Left lung (tissue), 4 donors: ENCODE measurements at regions not wholly inside any gene's neighbourhood (a gene's known extent, or its start where the extent isn't known, plus 50 kb on each side); places are given as distances from the start of the nearest gene placed in this dataset.

Experiments
- ATAC-seq: fragments of 200-7000 bp; cut with Tn5 transposase; one replicate; pipeline ENCODE4 v1.9.1; 2020; ENCODE audit warnings: moderate library complexity
- DNase-seq, 4 donors: peaks; one replicate each; pipeline ENCODE4 v3.0.0-alpha.2; 2013 to 2020
- H3K27ac ChIP-seq, 2 donors: fragments of 200-600 bp; sonication (generic) in 1 of 2; one replicate each; pipeline versions ENCODE4 v1.5.0 to v1.8.0; 2020 to 2021
- H3K27me3 ChIP-seq, 2 donors: fragments of 200-600 bp; sonication (generic) in 1 of 2; one replicate each; pipeline versions ENCODE4 v1.5.0 to v1.8.0; 2020 to 2021
- H3K36me3 ChIP-seq, 2 donors: fragments of 200-600 bp; sonication (generic) in 1 of 2; one replicate each; pipeline versions ENCODE4 v1.5.0 to v1.8.0; 2020 to 2021
- H3K4me1 ChIP-seq, 2 donors: fragments of 200-600 bp; one replicate each; pipeline ENCODE4 v1.8.0; 2021
- H3K4me3 ChIP-seq, 2 donors: fragments of 200-600 bp; sonication (generic) in 1 of 2; one replicate each; pipeline versions ENCODE4 v1.5.0 to v1.8.0; 2020 to 2021; ENCODE audit warnings: mild to moderate bottlenecking in 1 of 2
- H3K9me3 ChIP-seq, 2 donors: fragments of 200-600 bp; sonication (generic) in 1 of 2; one replicate each; pipeline versions ENCODE4 v1.5.0 to v1.8.0; 2020 to 2021
- intact Hi-C, 2 donors: fragments of 100-400 bp; cut with DNase I; formaldehyde crosslinking; loops; one replicate each; pipeline versions ENCODE4 v1.11.2 to v1.14.2; 2022
- TF ChIP-seq, protein P1 (sequence below), 2 donors: fragments of 200-600 bp; sonication (generic) in 1 of 2; IDR thresholded peaks; one replicate each; pipeline versions ENCODE4 v1.5.0 to v1.8.0; 2021; ENCODE audit warnings: antibody characterized with exemption in 2 of 2
- donor health status: DM: no; HTN: yes; CAD: no.
- donor health status: DM: no; HTN: no; CAD: no.

DNA sequence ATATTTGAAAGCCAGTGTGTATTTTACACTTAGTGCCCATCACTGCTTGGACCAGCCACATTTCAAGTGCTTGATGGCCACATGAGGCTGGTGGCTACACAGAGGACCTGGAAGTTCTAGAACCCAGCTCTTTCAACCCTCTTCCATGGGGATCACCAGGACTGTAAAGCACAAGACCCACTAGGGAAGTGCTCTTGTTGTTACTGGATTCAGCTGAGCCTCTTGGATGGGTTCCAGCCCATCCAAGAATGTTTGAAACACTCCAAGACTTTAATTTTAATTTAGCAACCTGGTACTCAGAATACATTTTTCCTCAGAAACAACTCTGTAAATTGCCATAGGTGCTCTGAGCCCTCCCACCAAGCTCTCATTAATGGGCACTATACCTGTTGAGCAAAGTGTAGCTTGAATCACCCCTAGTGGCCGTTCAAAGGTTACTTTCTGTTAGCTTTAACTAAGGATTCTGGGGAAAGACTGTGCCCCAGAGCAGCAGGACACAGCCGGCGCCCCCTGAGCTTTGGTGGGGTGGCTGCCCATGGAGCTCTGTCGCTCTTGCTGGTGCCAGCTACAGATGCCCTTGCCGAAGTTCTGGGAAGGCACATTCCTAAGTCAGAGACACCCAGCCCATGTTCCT, 212.4 kb downstream of the HSD17B3 start:
- DNase-seq, result no peak
- Histone ChIP-seq H3K4me1 (no peaks in the 10 kb centered on the region), H3K27me3 (peaks cover 0 to 23% of the 10 kb centered on the region in 2 donors), H3K9me3 (no peaks in the 10 kb centered on the region), H3K27ac (no peak overlapping the region), H3K36me3 (no peaks in the 10 kb centered on the region), H3K4me3 (no peak overlapping the region)
- intact Hi-C loops, result no loop called here
- TF ChIP-seq, protein P1, sequence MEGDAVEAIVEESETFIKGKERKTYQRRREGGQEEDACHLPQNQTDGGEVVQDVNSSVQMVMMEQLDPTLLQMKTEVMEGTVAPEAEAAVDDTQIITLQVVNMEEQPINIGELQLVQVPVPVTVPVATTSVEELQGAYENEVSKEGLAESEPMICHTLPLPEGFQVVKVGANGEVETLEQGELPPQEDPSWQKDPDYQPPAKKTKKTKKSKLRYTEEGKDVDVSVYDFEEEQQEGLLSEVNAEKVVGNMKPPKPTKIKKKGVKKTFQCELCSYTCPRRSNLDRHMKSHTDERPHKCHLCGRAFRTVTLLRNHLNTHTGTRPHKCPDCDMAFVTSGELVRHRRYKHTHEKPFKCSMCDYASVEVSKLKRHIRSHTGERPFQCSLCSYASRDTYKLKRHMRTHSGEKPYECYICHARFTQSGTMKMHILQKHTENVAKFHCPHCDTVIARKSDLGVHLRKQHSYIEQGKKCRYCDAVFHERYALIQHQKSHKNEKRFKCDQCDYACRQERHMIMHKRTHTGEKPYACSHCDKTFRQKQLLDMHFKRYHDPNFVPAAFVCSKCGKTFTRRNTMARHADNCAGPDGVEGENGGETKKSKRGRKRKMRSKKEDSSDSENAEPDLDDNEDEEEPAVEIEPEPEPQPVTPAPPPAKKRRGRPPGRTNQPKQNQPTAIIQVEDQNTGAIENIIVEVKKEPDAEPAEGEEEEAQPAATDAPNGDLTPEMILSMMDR (IDR thresholded peaks at IDR 0.05), result no peak
- no peak for ATAC-seq

DNA sequence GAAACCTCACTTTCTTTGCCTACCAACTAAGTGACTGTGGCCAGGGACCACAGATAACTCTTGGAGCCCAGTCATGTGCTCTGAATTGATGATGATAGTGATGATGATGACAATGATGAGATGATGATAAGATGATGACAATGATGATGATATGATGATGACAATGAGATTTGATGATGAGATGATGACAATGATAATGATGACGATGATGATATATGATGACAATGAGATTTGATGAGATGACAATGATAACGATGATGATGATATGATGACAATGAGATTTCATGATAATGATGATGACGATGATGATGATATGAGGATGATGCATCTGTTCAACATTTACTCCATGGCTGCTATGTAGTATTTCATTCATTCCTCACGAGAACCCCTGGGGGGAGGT, 213.0 kb downstream of the ERCC6L2 start:
- Histone ChIP-seq H3K9me3 (no peaks in the 10 kb centered on the region), H3K4me1 (no peaks in the 10 kb centered on the region), H3K36me3 (no peaks in the 10 kb centered on the region), H3K4me3 (no peak overlapping the region), H3K27ac (no peak overlapping the region), H3K27me3 (peaks cover 0 to 23% of the 10 kb centered on the region in 2 donors)
- ATAC-seq (no peak), DNase-seq (no peak)
- intact Hi-C loops, result no loop called here
- TF ChIP-seq, protein P1 (IDR thresholded peaks at IDR 0.05), result no peak

DNA sequence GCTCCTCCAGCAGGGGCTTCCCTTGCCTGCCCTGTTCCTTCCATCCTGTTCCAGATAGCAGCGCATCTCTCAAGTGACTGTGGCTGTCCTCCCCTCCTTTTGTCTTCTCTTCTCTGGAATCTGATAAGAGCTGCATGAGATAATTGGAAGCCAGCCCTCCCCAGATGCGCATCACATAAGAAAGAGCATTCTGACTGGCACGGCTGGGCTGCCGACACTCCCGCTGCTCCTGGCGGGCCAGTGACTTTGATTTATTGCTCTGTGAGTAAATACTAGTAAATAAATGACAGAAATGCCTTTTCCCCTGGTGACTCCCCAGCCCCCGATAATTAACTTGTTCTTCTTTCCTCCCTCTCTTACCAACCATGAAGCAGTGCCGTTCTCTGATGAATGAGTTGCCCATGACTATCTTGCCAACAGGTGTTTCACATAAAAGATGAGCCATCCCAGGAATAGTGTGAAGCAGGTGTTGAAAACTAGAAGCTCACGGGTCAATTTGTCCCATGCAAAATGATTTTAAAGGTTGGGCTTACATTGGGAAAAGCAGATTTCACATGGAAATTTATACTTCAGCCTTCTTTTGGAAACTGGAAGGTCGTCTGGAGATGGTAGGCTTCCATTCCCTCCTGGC, 212.3 kb downstream of the ERCC6L2 start:
- intact Hi-C loops, result no loop called here
- no peak overlapping the region for H3K27ac ChIP-seq
- DNase-seq, result no peak
- H3K9me3 ChIP-seq, result no peaks in the 10 kb centered on the region
- ATAC-seq, result no peak
- no peaks in the 10 kb centered on the region for H3K36me3 ChIP-seq
- peaks cover 0 to 23% of the 10 kb centered on the region in 2 donors for H3K27me3 ChIP-seq
- H3K4me1 ChIP-seq, result no peaks in the 10 kb centered on the region
- no peak overlapping the region for H3K4me3 ChIP-seq
- TF ChIP-seq, protein P1 (IDR thresholded peaks at IDR 0.05), result no peak

DNA sequence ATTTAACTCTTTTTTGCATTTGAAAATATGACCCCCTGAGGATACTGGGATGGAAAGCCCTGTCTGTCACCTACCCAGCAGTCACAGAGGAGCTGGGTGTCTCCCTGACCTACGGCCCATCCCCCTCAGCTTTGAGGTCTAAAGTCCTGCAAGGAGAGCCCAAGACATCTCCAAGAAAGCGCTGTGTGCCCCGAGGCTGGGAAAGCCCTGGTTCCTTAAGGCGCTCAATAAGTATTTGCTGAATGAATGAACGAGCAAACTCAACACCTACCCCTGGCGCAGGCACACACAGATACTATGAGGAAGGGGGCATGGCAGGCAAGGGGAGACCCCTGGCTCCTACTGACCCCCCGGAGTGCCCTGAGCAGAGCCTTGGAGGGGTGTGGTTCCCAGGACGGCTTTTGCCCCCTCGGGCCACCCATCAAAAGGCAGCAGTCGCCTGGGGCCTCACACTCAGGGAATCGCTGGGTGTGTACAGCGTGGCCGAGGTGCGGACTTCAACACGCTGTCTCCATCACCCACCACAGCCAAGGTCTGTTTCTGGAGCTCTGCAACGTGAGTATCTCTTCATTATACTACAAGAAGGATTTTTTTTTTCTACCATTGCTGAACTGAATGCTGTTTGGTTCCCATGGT, 211.6 kb downstream of the ERCC6L2 start:
- no peak for ATAC-seq

More for the DNA sequence above, 211.6 kb downstream of the ERCC6L2 start:
- H3K36me3 ChIP-seq, result no peaks in the 10 kb centered on the region
- H3K4me3 ChIP-seq, result no peak overlapping the region
- H3K27me3 ChIP-seq, result peaks cover 0 to 23% of the 10 kb centered on the region in 2 donors
- no peak for DNase-seq
- no peaks in the 10 kb centered on the region for H3K4me1 ChIP-seq
- intact Hi-C loops, result no loop called here
- no peaks in the 10 kb centered on the region for H3K9me3 ChIP-seq
- TF ChIP-seq, protein P1 (IDR thresholded peaks at IDR 0.05), result no peak
- H3K27ac ChIP-seq, result no peak overlapping the region
